GM12872 (cell line): ENCODE measurements at regions not wholly inside any gene's neighbourhood (a gene's known extent, or its start where the extent isn't known, plus 50 kb on each side); places are given as distances from the start of the nearest gene placed in this dataset.

Experiments used
- TF ChIP-seq, protein P1 (sequence below): IDR thresholded peaks from 3 replicates; pipeline ENCODE4 v1.5.1; 2011; ENCODE audit warnings: low read depth, mild to moderate bottlenecking, low read length, moderate library complexity; ENCODE audit not compliant: insufficient read depth

DNA sequence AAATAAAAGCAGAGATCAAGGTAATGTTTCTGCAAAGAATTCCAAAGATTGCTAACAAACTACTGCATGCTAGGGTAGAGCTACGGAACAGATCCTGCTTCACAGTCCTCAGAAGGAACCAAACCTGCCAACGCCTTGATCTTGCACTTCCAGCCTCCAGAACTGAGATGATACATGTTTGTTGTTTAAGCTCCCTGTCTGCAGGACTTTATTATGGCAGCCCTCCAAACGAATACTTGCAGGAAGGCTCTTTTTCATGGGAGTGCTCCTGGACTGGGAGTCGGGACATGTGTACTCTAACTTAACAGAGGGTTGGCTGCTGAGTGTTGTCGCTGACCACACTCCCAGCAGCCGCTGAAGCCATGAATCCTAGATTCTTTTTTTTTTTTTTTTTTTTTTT is 808.8 kb upstream of the EEF2KMT start:
- TF ChIP-seq, protein P1, sequence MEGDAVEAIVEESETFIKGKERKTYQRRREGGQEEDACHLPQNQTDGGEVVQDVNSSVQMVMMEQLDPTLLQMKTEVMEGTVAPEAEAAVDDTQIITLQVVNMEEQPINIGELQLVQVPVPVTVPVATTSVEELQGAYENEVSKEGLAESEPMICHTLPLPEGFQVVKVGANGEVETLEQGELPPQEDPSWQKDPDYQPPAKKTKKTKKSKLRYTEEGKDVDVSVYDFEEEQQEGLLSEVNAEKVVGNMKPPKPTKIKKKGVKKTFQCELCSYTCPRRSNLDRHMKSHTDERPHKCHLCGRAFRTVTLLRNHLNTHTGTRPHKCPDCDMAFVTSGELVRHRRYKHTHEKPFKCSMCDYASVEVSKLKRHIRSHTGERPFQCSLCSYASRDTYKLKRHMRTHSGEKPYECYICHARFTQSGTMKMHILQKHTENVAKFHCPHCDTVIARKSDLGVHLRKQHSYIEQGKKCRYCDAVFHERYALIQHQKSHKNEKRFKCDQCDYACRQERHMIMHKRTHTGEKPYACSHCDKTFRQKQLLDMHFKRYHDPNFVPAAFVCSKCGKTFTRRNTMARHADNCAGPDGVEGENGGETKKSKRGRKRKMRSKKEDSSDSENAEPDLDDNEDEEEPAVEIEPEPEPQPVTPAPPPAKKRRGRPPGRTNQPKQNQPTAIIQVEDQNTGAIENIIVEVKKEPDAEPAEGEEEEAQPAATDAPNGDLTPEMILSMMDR = no peak

DNA sequence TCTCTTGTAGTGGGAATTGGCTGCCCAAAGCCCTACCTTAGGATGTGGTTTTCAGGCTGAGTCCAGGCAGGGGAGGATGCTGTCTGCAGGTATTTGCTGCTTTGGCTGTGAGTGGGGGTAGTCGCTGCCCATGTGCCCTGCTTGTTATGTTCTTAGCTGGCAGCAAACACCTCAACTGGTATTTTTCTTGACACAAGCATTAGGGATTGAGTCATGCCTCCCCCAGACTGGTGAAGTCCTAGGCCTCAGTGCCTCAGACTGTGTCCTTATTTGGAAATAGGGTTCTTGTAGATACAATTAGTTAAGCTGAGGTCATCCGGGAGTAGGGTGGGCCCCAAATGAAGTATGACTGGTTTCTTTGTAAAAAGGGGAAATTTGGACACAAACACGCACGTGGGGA is 808.3 kb upstream of the EEF2KMT start:
- TF ChIP-seq, protein P1 = no peak

DNA sequence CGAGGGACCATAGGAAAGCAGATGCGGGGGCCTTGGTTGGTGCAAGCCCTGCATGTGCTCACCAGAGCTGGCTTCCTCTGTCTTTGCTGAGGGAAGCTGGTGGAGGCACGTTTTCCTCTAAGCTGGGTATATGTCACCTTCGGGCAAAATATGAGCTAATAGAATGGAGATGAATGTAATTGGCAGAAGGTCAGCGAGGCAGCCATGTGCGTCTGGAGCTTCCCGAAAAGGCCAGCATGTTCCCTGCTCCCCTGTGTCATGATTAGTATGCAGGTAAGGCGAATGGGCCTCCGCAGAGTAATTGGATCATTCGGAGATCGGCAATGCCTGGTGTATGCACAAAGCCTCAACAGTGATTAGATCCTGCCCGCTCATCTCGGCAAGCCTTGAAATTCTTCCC is 806.2 kb upstream of the EEF2KMT start:
- TF ChIP-seq, protein P1 = no peak

DNA sequence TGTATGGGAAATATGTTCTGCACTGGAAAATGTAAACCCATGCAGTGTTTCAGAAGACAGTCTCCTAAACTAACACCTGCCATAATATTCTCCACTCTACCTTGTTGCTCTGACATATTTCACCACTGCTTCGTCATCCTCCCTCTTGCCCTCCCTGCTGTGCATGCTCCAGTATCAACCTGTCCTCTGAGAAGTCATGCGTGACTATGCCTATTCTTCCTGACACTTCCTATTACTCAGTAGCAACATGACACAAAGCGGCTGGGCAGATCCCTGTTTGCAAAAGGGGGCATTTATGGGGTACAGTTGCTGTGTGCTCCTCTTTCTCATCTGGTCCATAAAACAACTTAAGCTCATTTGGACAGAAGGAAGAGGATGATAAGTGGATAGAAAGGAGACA is 805.6 kb upstream of the EEF2KMT start:
- TF ChIP-seq, protein P1 = no peak

DNA sequence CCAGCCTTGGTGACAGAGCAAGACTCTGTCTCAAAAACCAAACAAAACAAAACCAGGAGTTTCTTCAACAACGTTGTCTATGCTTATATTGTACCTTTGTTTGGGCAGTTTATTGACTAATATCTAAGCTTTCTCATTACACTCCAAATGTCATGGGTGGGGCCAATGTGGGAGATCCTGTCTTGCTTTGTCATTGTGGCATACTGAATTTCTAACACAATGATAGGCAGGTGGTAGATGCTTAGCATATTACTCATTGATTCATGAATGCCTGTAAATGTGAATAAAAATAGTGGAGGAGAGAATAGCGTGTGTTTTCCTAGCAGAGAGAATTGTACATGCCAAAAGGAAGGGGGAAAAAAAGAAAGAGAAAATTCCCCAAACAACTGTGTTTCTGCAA is 802.5 kb upstream of the EEF2KMT start:
- TF ChIP-seq, protein P1 = no peak

DNA sequence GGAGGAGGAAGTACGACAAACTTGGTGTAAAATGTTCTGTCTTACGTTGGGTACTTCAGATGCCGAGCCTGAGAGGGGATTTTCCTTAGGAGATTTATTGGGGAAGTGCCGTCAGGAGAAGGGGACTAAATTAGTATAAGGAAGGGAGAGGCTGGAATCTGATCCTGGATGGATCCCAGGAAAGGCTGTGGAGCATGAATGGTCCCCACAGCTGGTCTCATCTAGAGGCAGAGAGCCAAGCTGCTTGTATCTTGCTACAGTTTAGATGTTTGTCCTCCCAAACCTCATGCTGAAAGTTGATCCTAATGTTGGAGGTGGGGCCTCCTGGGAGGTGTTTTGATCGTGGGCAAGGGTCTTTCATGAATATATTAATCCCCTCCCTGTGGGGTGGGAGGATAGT is 798.4 kb upstream of the EEF2KMT start:
- TF ChIP-seq, protein P1 = no peak

DNA sequence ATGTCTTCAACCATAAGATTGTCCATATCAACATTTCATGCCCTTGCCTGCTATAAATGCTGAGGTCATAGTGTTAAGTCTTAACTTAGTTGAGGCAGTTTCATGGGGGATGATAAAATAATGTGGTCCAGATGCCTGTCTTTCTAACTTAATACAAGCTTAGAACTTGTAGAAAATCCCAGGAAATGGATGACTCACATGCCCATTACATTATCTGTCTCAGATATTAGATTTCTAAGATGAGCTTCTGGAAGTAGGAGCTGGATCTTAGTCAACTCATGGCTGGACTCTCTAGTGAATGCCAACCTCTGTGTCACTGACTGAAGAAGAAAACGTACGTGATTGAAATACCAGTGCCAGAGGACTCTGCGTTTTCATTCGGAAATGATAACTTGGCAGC is 797.5 kb upstream of the EEF2KMT start:
- TF ChIP-seq, protein P1 = no peak

DNA sequence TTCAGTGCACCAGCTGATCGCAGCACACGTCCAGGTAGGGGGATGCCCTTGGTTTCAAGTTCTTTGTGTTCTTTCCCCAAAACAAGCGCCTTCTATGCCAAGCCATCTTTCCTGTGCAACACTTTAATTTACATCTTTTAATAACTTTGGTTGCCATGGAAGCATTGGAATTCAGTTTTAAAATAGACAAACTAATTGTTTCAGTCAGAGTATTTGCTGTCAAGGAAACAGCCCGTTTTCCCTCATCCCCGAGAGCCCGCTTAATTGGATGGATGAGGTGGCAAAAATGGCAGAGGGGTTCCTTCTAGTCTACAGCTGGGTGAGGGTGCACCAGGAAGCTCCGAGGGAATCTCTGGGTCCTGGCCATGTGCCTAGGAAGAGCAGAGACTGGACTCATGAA is 793.7 kb upstream of the EEF2KMT start:
- TF ChIP-seq, protein P1 = no peak
